ENCODE measurements at regions not wholly inside any gene's neighbourhood (a gene's known extent, or its start where the extent isn't known, plus 50 kb on each side); places are given as distances from the start of the nearest gene placed in this dataset.

GRCh38 chr6:163714179-163714578, 299.7 kb downstream of the QKI start (continued):
- TF ChIP-seq PKNOX1 (IDR thresholded peaks at IDR 0.05), result peak; percentile 49
- TF ChIP-seq ZNF583 (CRISPR knock-in tag; IDR thresholded peaks at IDR 0.05), result no peak
- TF ChIP-seq CREM (IDR thresholded peaks at IDR 0.05; ENCODE audit: low read depth), result peak; percentile 27; the same call in 1 of the 2 replicates
- TF ChIP-seq ATF3 (IDR thresholded peaks at IDR 0.05), result peak; percentile 92
- no peak for TF ChIP-seq ATF3 (CRISPR knock-in tag; conservative IDR thresholded peaks at IDR 0.05)
- no peak for TF ChIP-seq SOX6 (IDR thresholded peaks at IDR 0.05)
- no peak for TF ChIP-seq PHF20 (IDR thresholded peaks at IDR 0.05; ENCODE audit: partially characterized antibody)
- TF ChIP-seq HIVEP1 (CRISPR knock-in tag; IDR thresholded peaks at IDR 0.05), result no peak
- no peak for TF ChIP-seq ZFX (CRISPR knock-in tag; IDR thresholded peaks at IDR 0.05)
- TF ChIP-seq ARID1B (IDR thresholded peaks at IDR 0.05), result no peak
- no peak for TF ChIP-seq MCM3 (IDR thresholded peaks at IDR 0.05)
- TF ChIP-seq YBX1 (IDR thresholded peaks at IDR 0.05), result no peak
- TF ChIP-seq TGIF2 (CRISPR knock-in tag; IDR thresholded peaks at IDR 0.05), result no peak
- TF ChIP-seq ZNF655 (CRISPR knock-in tag; IDR thresholded peaks at IDR 0.05), result no peak
- no peak for TF ChIP-seq ZNF512 (tag; IDR thresholded peaks at IDR 0.05)
- TF ChIP-seq ZNF23 (CRISPR knock-in tag; IDR thresholded peaks at IDR 0.05), result no peak
- no peak for TF ChIP-seq RBM14 (IDR thresholded peaks at IDR 0.05; ENCODE audit: borderline replicate concordance, insufficient read depth, low read depth, low read length)
- TF ChIP-seq GTF2E2 (tag; IDR thresholded peaks at IDR 0.05), result no peak
- no peak for TF ChIP-seq THAP7 (CRISPR knock-in tag; IDR thresholded peaks at IDR 0.05)
- TF ChIP-seq CBFA2T3 (IDR thresholded peaks at IDR 0.05), result no peak
- peak; percentile 70 for TF ChIP-seq JUNB (CRISPR knock-in tag; conservative IDR thresholded peaks at IDR 0.05)
- TF ChIP-seq CTBP1 (IDR thresholded peaks at IDR 0.05; ENCODE audit: borderline replicate concordance), result no peak
- no peak for TF ChIP-seq PPARD (CRISPR knock-in tag; IDR thresholded peaks at IDR 0.05)
- TF ChIP-seq LEF1 (IDR thresholded peaks at IDR 0.05), result no peak
- peak; percentile 63 for TF ChIP-seq JUND (IDR thresholded peaks at IDR 0.05; ENCODE audit: borderline replicate concordance, low read depth, low read length)
- no peak; the same call in 2 of the 3 replicates for TF ChIP-seq JUND (tag; IDR thresholded peaks at IDR 0.05; ENCODE audit: borderline replicate concordance, low read depth, low read length)
- no peak for TF ChIP-seq ZNF830 (CRISPR knock-in tag; IDR thresholded peaks at IDR 0.05)

Measured in K562 (cell line).